GM18526 (cell line): ENCODE measurements at regions not wholly inside any gene's neighbourhood (a gene's known extent, or its start where the extent isn't known, plus 50 kb on each side); places are given as distances from the start of the nearest gene placed in this dataset.

Experiments used
- POLR2A ChIP-seq: IDR thresholded peaks from 3 replicates; pipeline ENCODE4 v1.6.1; 2011; ENCODE audit not compliant: insufficient read length; ENCODE audit errors: extremely low read depth

DNA sequence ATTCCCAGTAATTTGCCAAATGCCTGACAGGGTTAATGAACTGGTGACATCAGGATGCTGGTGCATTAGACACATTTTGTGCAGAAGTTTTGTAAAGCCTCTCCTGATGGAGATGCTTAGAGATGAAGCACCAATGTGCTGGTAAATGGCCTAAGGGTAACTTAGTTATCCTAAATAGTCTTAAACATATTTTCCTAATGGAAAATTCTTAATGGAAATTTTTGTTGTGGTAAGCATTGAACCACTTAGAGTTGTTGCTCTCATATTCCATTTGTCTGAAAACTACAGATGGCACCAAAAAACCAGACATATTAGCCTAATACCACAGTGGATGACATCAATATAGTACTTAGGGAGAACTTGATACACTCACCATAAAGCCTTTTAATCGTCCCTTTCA is 154.5 kb upstream of the ANK2 start:
- no peak for TF ChIP-seq POLR2A

GRCh38 chr4:112895811-112896608 is 153.4 kb upstream of the ANK2 start:
- TF ChIP-seq POLR2A: no peak

- no peak for TF ChIP-seq POLR2A
Measured at GRCh38 chr4:112896609-112897190, 152.8 kb upstream of the ANK2 start.

GRCh38 chr4:112897543-112897942 is 151.9 kb upstream of the ANK2 start:
- no peak for TF ChIP-seq POLR2A

DNA sequence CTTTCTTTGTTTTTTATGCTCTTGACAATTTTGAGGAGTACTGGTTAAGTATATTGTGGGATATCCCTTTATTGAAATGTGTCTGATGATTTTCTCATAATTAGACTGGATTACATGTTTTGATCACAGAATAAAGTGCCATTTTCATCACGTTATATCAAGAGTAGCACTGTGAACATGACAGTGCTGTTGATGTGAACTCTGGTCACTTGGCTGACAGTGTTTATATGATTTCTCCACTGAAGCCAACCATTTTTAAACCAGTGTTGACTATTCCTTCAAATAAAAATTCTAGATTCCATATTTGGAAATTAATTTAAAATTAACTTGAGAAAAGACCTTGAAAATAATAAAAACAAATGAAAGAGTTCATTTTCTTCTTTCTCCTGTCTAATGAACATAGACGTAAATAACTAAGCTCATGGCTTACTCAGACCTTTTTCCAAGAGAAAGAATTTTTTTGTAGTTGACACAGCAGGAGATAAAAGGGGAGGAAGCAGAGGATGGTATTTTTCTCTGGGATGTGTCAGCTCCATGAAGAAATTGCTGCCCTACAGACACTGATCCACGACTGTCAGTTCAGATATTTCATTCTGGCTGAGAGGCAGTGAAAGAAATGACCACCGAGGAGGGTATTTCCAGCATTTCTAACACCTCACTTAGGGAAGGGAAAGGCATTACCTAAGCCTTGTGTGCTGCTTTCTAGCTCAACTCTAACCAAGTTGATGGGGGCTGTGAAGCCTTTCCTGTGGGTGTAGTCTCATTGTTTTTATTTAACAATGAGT is 150.9 kb upstream of the ANK2 start:
- TF ChIP-seq POLR2A: no peak

DNA sequence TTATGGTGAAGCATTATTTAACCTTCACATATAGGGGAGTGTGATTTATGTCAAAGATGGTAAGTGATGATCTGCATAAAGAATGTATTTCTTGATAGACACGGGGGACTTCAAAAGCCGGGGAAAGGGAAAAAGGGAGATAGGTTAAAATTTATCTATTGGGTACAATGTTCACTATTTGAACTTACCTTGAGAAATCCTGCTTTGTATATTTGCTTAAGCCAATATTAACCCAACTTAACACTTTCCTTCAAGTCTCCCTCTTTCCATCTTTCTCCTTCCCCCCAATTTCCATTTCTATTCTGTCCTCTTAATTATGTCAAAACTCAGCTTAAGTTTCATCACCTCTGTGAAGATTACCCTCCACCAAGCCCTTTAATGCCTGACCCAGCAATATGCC is 149.0 kb upstream of the ANK2 start:
- no peak for TF ChIP-seq POLR2A

- TF ChIP-seq POLR2A: no peak
Measured at GRCh38 chr4:112901962-112902411, 147.5 kb upstream of the ANK2 start.

DNA sequence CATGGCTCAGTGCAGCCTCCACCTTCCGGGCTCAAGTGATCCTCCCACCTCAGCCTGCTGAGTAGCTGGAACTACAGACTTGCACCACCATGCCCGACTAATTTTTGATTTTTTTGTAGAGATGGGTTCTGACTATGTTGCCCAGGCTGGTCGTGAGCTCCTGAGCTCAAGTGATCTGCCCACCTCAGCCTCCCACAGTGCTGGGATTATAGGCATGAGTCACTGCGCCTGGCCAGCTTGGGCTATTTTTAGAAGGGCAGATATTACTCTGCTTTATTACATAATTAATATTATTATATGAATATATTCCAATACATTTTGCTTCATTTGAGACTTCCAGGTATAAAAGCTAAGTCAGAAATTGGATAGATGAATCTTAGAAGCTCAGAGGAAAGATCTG is 143.7 kb upstream of the ANK2 start:
- TF ChIP-seq POLR2A: no peak

GRCh38 chr4:112908511-112908910 is 140.9 kb upstream of the ANK2 start:
- TF ChIP-seq POLR2A: no peak

DNA sequence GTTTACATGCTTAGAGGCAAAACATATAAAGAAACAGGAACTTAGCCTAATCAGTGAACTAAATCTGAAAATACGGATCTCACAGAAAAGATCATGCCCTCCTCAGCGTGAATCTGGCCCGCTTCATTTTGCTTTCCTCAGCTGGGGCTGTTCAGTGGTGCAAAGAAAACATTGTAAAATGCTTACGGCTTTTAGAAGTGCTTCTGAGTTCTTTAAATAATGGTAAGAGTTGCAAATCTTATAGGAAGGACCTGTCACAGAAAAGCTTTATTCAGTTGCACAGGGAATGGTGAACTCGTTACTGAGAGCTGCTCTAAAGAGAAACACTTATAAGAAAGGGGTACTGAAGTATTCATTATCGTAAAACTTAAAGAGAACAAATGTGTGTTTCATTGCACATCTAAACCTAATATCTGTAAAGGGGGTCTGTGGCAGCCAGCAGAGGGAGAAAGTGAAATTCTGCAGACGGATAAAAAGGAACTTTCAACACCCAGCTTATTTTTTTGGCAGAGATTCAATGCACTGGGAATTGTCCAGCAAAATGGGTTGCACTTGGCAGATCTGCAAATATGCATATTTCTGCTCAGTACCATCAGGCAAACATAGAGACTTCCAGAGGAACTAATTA is 139.2 kb upstream of the ANK2 start:
- no peak for TF ChIP-seq POLR2A

DNA sequence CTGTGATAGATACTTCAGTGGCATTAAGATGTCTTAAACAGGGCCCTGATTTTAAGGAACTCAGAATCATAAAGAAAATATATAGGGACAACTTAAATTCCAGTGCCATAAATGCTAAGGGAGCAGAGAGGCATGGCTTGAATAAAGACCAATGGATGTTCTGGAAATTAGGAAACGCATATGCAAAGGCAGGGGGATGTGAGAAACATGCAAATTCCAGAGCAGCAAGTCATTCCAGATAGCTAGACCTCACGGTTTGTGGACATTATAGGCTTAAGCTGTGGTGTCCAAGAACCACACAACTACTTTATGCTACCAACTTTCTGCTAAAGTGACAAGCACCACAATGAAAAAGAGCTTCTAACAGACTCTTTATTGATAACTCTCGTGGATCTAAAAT is 132.6 kb upstream of the ANK2 start:
- TF ChIP-seq POLR2A: no peak

DNA sequence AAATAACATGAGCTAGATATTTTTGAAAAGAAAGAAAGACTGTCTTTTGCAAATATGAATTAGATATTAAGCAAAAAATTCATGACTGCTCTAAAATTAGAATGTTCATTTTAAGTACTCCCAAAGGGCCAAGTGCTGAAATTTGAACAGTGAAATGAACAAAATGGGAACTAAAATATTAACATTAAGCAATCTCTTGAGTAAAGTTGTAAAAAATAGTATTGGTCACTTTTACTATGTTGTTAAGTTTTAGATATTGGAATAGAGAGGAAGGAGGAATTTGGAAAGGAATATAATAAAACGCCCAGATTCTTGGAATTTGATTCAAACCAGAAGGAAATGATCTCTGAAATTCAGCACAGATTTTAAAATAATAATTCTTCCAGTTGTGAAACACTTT is 125.9 kb upstream of the ANK2 start:
- no peak for TF ChIP-seq POLR2A

- no peak for TF ChIP-seq POLR2A
Measured at GRCh38 chr4:112926819-112927218, 122.6 kb upstream of the ANK2 start.

DNA sequence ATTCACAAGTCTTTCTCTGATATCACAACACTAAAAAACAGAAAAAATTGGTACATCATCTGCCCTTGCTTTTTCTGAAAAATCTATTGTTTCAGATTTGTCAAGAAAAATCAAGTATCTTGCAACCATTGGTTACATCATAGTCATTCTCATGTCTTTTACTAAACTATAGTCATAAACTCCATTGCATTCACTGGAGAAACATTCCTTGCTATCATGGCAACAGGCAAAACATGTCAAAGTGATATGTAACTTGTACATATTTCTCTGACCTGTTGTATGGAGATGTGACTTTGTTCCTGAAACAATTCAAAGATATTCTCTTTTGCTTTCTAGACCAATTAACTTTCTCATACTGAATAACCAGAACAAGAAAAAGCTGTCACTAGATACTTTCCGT is 121.9 kb upstream of the ANK2 start:
- no peak for TF ChIP-seq POLR2A

- no peak for TF ChIP-seq POLR2A
Measured at GRCh38 chr4:112931001-112931400, 118.5 kb upstream of the ANK2 start.

DNA sequence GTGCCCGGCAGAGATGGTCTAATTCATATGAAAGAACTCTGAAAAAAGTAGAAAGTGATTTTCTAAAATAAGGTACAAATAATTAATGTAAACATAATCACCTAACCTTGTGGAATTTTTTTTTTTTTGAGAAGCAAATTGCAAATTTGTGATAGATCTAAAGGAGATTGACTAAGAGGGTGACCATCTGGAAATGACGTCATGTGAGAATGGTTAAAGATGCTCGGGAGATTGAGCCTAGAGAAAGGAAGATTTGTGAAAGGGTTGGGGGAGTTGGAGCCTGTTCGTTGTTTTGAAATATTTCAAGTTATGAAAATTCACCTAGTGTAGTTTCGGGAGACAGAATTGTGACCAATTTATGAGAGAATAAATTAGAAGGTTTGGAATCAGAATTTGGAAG is 115.7 kb upstream of the ANK2 start:
- no peak for TF ChIP-seq POLR2A
